Keratinocyte (primary cell): ENCODE measurements at regions not wholly inside any gene's neighbourhood (a gene's known extent, or its start where the extent isn't known, plus 50 kb on each side); places are given as distances from the start of the nearest gene placed in this dataset.

Experiments used
- DNase-seq: peaks from one replicate; pipeline ENCODE4 v3.0.0-alpha.2; 2011; ENCODE audit warnings: low read depth, missing footprints, low spot score
- FAIRE-seq: peaks from 2 replicates; lab custom pipeline; 2011; peaks lifted over from hg19 to GRCh38; lab: Jason Lieb, UNC
- H2AFZ ChIP-seq: 2 replicates; pipeline ENCODE4 v1.6.0; 2012; ENCODE audit warnings: low read length, control low read depth, inconsistent platforms; ENCODE audit not compliant: control insufficient read depth
- H3K27ac ChIP-seq: 2 replicates; pipeline ENCODE4 v1.5.1; 2011; ENCODE audit warnings: low read length; ENCODE audit not compliant: control insufficient read depth, insufficient read depth
- H3K27me3 ChIP-seq: 3 replicates; pipeline ENCODE4 v1.6.0; 2011; ENCODE audit warnings: low read length; ENCODE audit not compliant: control insufficient read depth, insufficient read depth; ENCODE audit errors: extremely low read depth
- H3K36me3 ChIP-seq, 2 experiments: 2 replicates in 1 of 2; 3 replicates in 1 of 2; pipeline ENCODE4 v1.5.1; 2011; ENCODE audit warnings: low read length in 2 of 2, mild to moderate bottlenecking in 1 of 2; ENCODE audit not compliant: control insufficient read depth in 2 of 2, insufficient read depth in 2 of 2; ENCODE audit errors: extremely low read depth in 1 of 2
- H3K4me1 ChIP-seq: 3 replicates; pipeline ENCODE4 v1.5.1; 2011; ENCODE audit warnings: low read length; ENCODE audit not compliant: control insufficient read depth, insufficient read depth; ENCODE audit errors: extremely low read depth
- H3K4me2 ChIP-seq: 3 replicates; pipeline ENCODE4 v1.6.0; 2011; ENCODE audit warnings: low read depth, low read length; ENCODE audit not compliant: control insufficient read depth, insufficient read depth; ENCODE audit errors: extremely low read depth
- H3K4me3 ChIP-seq, 3 experiments: fragments of 200-600 bp in 1 of 3; sonication (generic) in 1 of 3; 2 replicates in 2 of 3; 3 replicates in 1 of 3; pipeline ENCODE4 v1.5.1; 2011 to 2016; ENCODE audit warnings: low read length in 3 of 3, mild to moderate bottlenecking in 3 of 3, control low read depth in 2 of 3, inconsistent platforms in 1 of 3, low read depth in 1 of 3, mixed read lengths in 1 of 3, mixed run types in 1 of 3, moderate library complexity in 1 of 3; ENCODE audit not compliant: control insufficient read depth in 2 of 3, insufficient read depth in 2 of 3; ENCODE audit errors: extremely low read depth in 1 of 3
- H3K79me2 ChIP-seq: 2 replicates; pipeline ENCODE4 v1.6.0; 2012; ENCODE audit warnings: low read length; ENCODE audit not compliant: control insufficient read depth, insufficient read depth
- H3K9ac ChIP-seq: 3 replicates; pipeline ENCODE4 v1.6.0; 2011; ENCODE audit warnings: low read length; ENCODE audit not compliant: control insufficient read depth, insufficient read depth; ENCODE audit errors: extremely low read depth
- H3K9me1 ChIP-seq: 3 replicates; pipeline ENCODE4 v1.6.0; 2011; ENCODE audit warnings: low read length; ENCODE audit not compliant: control insufficient read depth, insufficient read depth; ENCODE audit errors: extremely low read depth
- H3K9me3 ChIP-seq: 2 replicates; pipeline ENCODE4 v1.5.1; 2012; ENCODE audit warnings: low read depth, low read length; ENCODE audit not compliant: control insufficient read depth
- H4K20me1 ChIP-seq: 3 replicates; pipeline ENCODE4 v1.6.0; 2011; ENCODE audit warnings: low read length; ENCODE audit not compliant: control insufficient read depth, insufficient read depth; ENCODE audit errors: extremely low read depth
- EZH2 ChIP-seq: IDR thresholded peaks from one replicate; pipeline ENCODE4 v1.6.1; 2012; ENCODE audit warnings: inconsistent platforms, mild to moderate bottlenecking, low read length, moderate library complexity
- dilution Hi-C: fragments of 300-500 bp; cut with MboI; formaldehyde crosslinking; loops from one replicate; pipeline ENCODE4 v1.7.0; 2020; ENCODE audit warnings: low sequenced_read_pairs; ENCODE audit not compliant: extremely low pct_ligation_motif_present
- TF ChIP-seq, protein P1 (sequence below), 3 experiments: IDR thresholded peaks in 1 of 3; conservative IDR thresholded peaks in 1 of 3; optimal IDR thresholded peaks in 1 of 3; 2 replicates in 2 of 3; 3 replicates in 1 of 3; pipeline versions ENCODE3 to v1.5.1; 2011; ENCODE audit warnings: low read length in 3 of 3, mild to moderate bottlenecking in 3 of 3, moderate library complexity in 2 of 3, control low read depth in 1 of 3, inconsistent platforms in 1 of 3; ENCODE audit not compliant: insufficient read depth in 2 of 3; ENCODE audit errors: extremely low read depth in 1 of 3

DNA sequence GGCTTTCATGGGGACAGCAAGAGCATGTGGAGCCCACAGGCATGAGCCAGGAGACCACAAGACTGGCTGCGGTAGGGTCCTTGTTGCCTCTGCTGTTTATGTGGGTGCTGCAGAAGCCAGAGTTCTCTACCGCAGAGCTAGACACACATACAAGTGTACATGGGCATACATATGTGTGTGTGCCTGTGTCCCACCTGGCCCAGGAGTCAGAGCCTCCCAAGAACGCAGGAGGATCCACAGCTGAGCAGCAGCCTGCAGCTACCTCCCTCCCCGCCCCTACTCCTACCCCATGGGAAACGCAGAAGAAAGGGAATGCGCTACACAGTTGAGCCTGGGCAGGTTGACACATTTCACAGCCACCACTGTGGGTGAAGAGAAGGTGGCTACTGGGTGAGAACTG lies 438.1 kb upstream of the SMIM21 start:
- H3K4me3 ChIP-seq, result no peak overlapping the region
- FAIRE-seq, result no peak
- no peaks in the 10 kb centered on the region for H3K36me3 ChIP-seq

DNA sequence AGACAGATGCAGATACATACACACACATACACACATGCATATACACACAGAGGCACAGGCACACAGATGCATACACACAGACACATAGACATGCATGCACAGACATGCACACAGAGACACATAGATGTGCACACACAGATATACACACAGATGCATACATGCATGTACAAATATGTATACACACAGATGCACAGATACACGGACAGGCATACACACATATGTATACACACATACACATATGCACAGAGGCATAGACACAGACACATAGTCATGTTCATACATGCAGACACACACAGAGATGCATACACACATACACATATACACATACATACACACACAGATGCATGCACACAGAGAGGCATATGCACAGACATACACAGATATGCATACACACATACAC lies 437.3 kb upstream of the SMIM21 start:
- FAIRE-seq (no peak), DNase-seq (no peak)
- Histone ChIP-seq H3K4me2 (no peak overlapping the region), H3K9me1 (no peaks in the 10 kb centered on the region), H3K27ac (no peak overlapping the region), H3K4me1 (no peaks in the 10 kb centered on the region), H4K20me1 (no peaks in the 10 kb centered on the region), H3K9ac (no peak overlapping the region), H3K36me3 (no peaks in the 10 kb centered on the region), H3K79me2 (no peaks in the 10 kb centered on the region), H3K27me3 (no peaks in the 10 kb centered on the region), H2AFZ (no peak overlapping the region), H3K4me3 (no peak overlapping the region), H3K9me3 (peaks cover 10% of the 10 kb centered on the region)
- TF ChIP-seq, protein P1, sequence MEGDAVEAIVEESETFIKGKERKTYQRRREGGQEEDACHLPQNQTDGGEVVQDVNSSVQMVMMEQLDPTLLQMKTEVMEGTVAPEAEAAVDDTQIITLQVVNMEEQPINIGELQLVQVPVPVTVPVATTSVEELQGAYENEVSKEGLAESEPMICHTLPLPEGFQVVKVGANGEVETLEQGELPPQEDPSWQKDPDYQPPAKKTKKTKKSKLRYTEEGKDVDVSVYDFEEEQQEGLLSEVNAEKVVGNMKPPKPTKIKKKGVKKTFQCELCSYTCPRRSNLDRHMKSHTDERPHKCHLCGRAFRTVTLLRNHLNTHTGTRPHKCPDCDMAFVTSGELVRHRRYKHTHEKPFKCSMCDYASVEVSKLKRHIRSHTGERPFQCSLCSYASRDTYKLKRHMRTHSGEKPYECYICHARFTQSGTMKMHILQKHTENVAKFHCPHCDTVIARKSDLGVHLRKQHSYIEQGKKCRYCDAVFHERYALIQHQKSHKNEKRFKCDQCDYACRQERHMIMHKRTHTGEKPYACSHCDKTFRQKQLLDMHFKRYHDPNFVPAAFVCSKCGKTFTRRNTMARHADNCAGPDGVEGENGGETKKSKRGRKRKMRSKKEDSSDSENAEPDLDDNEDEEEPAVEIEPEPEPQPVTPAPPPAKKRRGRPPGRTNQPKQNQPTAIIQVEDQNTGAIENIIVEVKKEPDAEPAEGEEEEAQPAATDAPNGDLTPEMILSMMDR (optimal IDR thresholded peaks at IDR 0.05 in 1 of 3, IDR thresholded peaks at IDR 0.05 in 1 of 3, conservative IDR thresholded peaks at IDR 0.05 in 1 of 3; ENCODE audit: extremely low read depth in 1 of 3, insufficient read depth in 2 of 3, low read length in 3 of 3), result no peak
- TF ChIP-seq EZH2, result no peak
- dilution Hi-C loops, result no loop called here

More for the DNA sequence above, 438.1 kb upstream of the SMIM21 start:
- no peaks in the 10 kb centered on the region for H3K79me2 ChIP-seq
- no peaks in the 10 kb centered on the region for H3K9me1 ChIP-seq
- H3K27ac ChIP-seq, result no peak overlapping the region
- H3K4me2 ChIP-seq, result no peak overlapping the region
- no peak overlapping the region for H2AFZ ChIP-seq
- H3K9me3 ChIP-seq, result peaks cover 12% of the 10 kb centered on the region
- dilution Hi-C loops, result no loop called here
- H3K27me3 ChIP-seq, result no peaks in the 10 kb centered on the region
- no peak overlapping the region for H3K9ac ChIP-seq
- H4K20me1 ChIP-seq, result no peaks in the 10 kb centered on the region
- no peaks in the 10 kb centered on the region for H3K4me1 ChIP-seq
- no peak for DNase-seq
- TF ChIP-seq, protein P1 (optimal IDR thresholded peaks at IDR 0.05 in 1 of 3, IDR thresholded peaks at IDR 0.05 in 1 of 3, conservative IDR thresholded peaks at IDR 0.05 in 1 of 3; ENCODE audit: extremely low read depth in 1 of 3, insufficient read depth in 2 of 3, low read length in 3 of 3), result no peak
- TF ChIP-seq EZH2, result no peak
